ENCODE measurements at regions not wholly inside any gene's neighbourhood (a gene's known extent, or its start where the extent isn't known, plus 50 kb on each side); places are given as distances from the start of the nearest gene placed in this dataset.
"Not testable (repeated sequence)": the region's sequence is repeated elsewhere in the genome, so short reads cannot be mapped to it uniquely, and the experiment has no call there.

- no peak for DNase-seq (ENCODE audit: low read depth)
- no peak overlapping the region for H3K4me3 ChIP-seq (ENCODE audit: low read depth, low read length)
- no peak for TF ChIP-seq CTCF (IDR thresholded peaks at IDR 0.05; ENCODE audit: insufficient read depth, low read length)
Observed at GRCh38 chr19:30955112-30956104, 393.8 kb downstream of the TSHZ3 start.

GRCh38 chr19:30944276-30944932 lies 404.8 kb downstream of the TSHZ3 start:
- DNase-seq (ENCODE audit: low read depth); H3K4me3 ChIP-seq (ENCODE audit: low read depth, low read length): not testable (repeated sequence)

GRCh38 chr19:30943101-30943843 lies 406.0 kb downstream of the TSHZ3 start:
- no peak for TF ChIP-seq CTCF (IDR thresholded peaks at IDR 0.05; ENCODE audit: insufficient read depth, low read length)
- no peak for DNase-seq (ENCODE audit: low read depth)
- H3K4me3 ChIP-seq (ENCODE audit: low read depth, low read length), result no peak overlapping the region

GRCh38 chr19:30942636-30943035 lies 406.6 kb downstream of the TSHZ3 start:
- H3K4me3 ChIP-seq (ENCODE audit: low read depth, low read length), result no peak overlapping the region
- DNase-seq (ENCODE audit: low read depth), result no peak
- no peak for TF ChIP-seq CTCF (IDR thresholded peaks at IDR 0.05; ENCODE audit: insufficient read depth, low read length)

- no peak overlapping the region for H3K4me3 ChIP-seq (ENCODE audit: low read depth, low read length)
- TF ChIP-seq CTCF (IDR thresholded peaks at IDR 0.05; ENCODE audit: insufficient read depth, low read length), result no peak
- no peak for DNase-seq (ENCODE audit: low read depth)
Observed at GRCh38 chr19:30941591-30941990, 407.6 kb downstream of the TSHZ3 start.

- no peak for DNase-seq (ENCODE audit: low read depth)
- TF ChIP-seq CTCF (IDR thresholded peaks at IDR 0.05; ENCODE audit: insufficient read depth, low read length), result no peak
- H3K4me3 ChIP-seq (ENCODE audit: low read depth, low read length), result no peak overlapping the region
Observed at GRCh38 chr19:30936276-30936675, 413.0 kb downstream of the TSHZ3 start.

- DNase-seq (ENCODE audit: low read depth), result no peak
- no peak for TF ChIP-seq CTCF (IDR thresholded peaks at IDR 0.05; ENCODE audit: insufficient read depth, low read length)
- no peak overlapping the region for H3K4me3 ChIP-seq (ENCODE audit: low read depth, low read length)
Observed at GRCh38 chr19:30935146-30935545, 414.1 kb downstream of the TSHZ3 start.

GRCh38 chr19:30933454-30933853 lies 415.8 kb downstream of the TSHZ3 start:
- H3K4me3 ChIP-seq (ENCODE audit: low read depth, low read length); DNase-seq (ENCODE audit: low read depth): not testable (repeated sequence)

All from fibroblast of the aortic adventitia (primary cell).